Activated T-cell treated with anti-CD3 and anti-CD28 coated beads, Interleukin-2, amount 50 U/mL, for 24 hours (primary cell): ENCODE measurements at regions not wholly inside any gene's neighbourhood (a gene's known extent, or its start where the extent isn't known, plus 50 kb on each side); places are given as distances from the start of the nearest gene placed in this dataset.
A peak's percentile ranks its signal among the peaks of the same experiment; 100 is the strongest.

Experiments used
- DNase-seq: peaks from one replicate; pipeline ENCODE4 v3.0.0-alpha.2; 2020
- H3K27ac Mint-ChIP-seq: 2 replicates; pipeline ENCODE4 v1.8.0; 2020; ENCODE audit warnings: mild to moderate bottlenecking, mixed read lengths
- H3K27me3 Mint-ChIP-seq: 2 replicates; pipeline ENCODE4 v1.8.0; 2020; ENCODE audit warnings: mixed read lengths
- H3K36me3 Mint-ChIP-seq: 2 replicates; pipeline ENCODE4 v1.8.0; 2020; ENCODE audit warnings: low read depth, mixed read lengths
- H3K4me1 Mint-ChIP-seq: 2 replicates; pipeline ENCODE4 v1.8.0; 2020; ENCODE audit warnings: low read depth, mixed read lengths
- H3K4me3 Mint-ChIP-seq: 2 replicates; pipeline ENCODE4 v1.8.0; 2020; ENCODE audit warnings: mild to moderate bottlenecking, moderate library complexity, mixed read lengths
- H3K9me3 Mint-ChIP-seq: 2 replicates; pipeline ENCODE4 v1.8.0; 2020; ENCODE audit warnings: mixed read lengths

DNA sequence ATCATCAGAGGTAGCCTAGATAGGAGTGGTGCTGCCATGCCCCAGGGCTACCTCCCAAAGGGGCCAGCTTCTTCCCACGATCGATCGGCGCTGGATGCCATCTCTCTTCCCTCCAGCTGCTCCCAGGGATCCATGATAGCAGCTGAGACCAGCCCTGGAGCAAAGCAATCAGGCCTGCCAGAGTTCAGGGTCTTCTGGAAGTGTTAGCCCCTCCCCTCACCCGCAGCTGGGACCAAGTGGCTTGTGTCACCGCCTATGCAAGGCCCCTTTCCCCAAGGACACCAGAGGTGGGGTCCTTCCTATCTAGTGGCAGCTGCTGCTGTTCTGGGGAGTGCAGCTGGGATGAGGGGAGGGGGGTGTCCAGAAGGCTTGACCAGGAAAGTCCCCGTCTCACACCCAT is 87.0 kb downstream of the IRF2BPL start:
- peaks cover 22% of the 10 kb centered on the region for H3K4me1 Mint-ChIP-seq
- H3K4me3 Mint-ChIP-seq, result no peak overlapping the region

DNA sequence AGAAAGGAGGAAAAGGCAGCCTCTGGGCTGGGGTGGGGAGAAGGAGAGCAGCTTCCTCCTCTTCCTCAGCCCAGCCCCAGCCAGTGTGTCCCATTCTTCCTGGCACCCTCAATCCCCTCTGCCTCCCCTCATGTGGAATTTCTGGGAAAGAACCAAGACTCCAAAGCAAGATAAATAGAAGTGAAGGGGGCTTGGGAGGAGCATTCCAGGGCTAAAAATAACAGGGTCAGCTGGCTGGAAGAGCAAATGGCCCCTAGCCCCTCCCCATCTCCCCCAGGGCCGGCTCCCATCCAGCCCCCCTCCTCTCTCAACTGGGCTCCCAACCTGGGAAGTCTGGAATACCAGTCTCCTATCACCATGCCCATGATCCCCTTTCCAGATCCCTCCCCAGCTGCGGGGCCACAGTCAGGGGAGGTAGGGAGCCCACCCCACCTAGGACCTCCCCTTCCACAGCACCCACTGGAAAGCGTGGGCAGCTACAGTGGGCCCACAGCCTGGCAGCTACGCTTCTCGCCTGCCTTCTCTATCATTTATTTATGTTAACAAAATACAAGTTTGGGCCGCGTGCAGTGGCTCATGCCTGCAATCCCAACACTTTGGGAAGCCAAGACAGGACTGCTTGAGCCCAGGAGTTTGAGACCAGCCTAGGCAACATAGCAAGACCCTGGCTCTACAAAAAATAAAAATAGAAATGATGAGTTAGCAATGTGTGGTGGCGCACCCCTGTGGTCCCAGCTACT is 88.3 kb downstream of the IRF2BPL start:
- Mint-ChIP-seq H3K9me3 (no peaks in the 10 kb centered on the region), H3K36me3 (no peaks in the 10 kb centered on the region), H3K27me3 (no peaks in the 10 kb centered on the region), H3K4me3 (no peak overlapping the region), H3K27ac (no peak overlapping the region), H3K4me1 (peaks cover 19% of the 10 kb centered on the region)
- no peak for DNase-seq

More for the DNA sequence above, 87.0 kb downstream of the IRF2BPL start:
- Mint-ChIP-seq H3K27ac (no peak overlapping the region), H3K9me3 (no peaks in the 10 kb centered on the region), H3K36me3 (no peaks in the 10 kb centered on the region), H3K27me3 (no peaks in the 10 kb centered on the region)
- DNase-seq, result no peak

DNA sequence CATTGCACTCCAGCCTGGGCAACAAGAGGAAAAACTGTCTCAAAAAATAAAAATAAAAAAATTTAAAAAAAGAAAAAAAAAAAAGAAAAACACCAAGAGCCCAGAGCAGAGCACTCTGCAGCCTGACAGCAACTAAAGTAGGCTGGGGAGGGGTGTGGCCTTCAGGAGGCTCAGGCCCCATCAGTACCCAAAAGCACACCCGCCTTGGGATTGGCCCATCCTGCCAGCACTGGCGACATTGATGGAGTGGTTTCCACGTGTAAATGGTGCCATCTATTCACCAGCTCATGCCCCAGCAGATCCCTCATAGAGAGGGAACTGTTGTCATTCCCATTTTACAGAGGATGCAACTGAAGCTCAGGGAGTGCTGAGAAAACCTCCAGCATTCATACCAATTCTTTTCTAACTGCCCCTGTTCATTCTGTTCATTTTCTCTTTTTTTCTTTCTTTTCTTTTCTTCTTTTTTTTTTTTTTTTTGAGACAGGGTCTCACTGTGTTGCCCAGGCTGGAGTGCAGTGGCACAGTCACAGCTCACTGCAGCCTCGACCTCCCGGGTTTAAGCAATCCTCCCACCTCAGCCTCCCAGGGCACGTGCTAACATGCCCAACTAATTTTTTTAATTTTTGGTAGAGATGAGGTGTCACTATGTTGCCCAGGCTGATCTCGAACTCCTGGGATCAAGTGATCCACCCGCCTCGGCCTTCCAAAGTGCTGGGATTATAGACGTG is 89.3 kb downstream of the IRF2BPL start:
- no peak overlapping the region for H3K27ac Mint-ChIP-seq
- H3K4me1 Mint-ChIP-seq, result peaks cover 18% of the 10 kb centered on the region
- no peaks in the 10 kb centered on the region for H3K27me3 Mint-ChIP-seq
- no peaks in the 10 kb centered on the region for H3K9me3 Mint-ChIP-seq
- H3K36me3 Mint-ChIP-seq, result no peaks in the 10 kb centered on the region
- H3K4me3 Mint-ChIP-seq, result no peak overlapping the region
- no peak for DNase-seq

GRCh38 chr14:76938092-76938500 is 90.4 kb downstream of the IRF2BPL start:
- H3K4me1 Mint-ChIP-seq, result peaks cover 20% of the 10 kb centered on the region
- H3K9me3 Mint-ChIP-seq, result no peaks in the 10 kb centered on the region
- no peak overlapping the region for H3K4me3 Mint-ChIP-seq
- no peak overlapping the region for H3K27ac Mint-ChIP-seq
- no peaks in the 10 kb centered on the region for H3K27me3 Mint-ChIP-seq
- no peak for DNase-seq
- no peaks in the 10 kb centered on the region for H3K36me3 Mint-ChIP-seq

DNA sequence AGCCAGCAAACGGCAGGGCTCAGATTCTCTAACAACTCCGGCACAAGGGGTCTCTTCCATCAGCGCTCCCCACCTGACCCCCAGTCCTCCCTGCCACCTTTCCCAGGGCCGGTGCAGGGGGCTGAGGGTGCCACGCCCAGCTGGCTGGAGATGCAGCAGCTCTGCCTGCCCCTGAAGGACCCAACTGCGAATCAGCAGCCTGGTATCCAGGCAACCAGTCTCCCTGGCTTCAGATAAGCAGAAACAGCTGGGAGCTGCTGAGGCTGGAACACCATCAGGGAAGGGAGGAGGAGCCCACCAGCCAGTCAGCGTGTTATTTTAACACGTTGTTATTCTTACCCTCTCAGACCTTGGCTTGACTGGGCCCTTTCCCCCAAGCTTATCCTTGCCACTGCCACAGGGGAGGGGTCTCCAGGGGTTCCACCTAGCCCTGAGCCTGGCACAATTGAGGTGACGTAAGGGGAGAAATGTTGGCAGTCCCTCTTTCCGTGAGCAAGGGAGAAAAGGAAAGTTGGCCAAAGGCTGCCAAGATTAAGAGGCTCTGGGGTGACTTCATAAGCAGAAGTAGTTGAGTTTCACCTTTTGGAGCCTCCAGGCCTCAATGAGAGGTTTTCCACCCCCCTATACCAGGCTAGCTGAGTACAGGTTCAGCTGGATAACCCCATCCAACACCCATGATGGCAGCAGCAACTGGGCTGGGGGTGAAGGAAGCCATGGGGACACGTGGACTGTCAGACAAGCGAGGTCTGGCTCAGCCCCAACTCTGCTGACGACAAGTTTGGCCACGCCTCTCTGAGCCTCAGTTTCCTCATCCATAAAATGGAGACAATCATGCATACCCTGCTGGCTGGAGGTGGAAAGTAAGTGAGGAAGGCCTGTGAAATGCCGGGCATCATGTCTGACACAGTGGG is 91.1 kb downstream of the IRF2BPL start:
- H3K36me3 Mint-ChIP-seq, result no peaks in the 10 kb centered on the region
- H3K27ac Mint-ChIP-seq, result no peak overlapping the region
- peaks cover 13% of the 10 kb centered on the region for H3K4me1 Mint-ChIP-seq
- H3K27me3 Mint-ChIP-seq, result no peaks in the 10 kb centered on the region
- no peak overlapping the region for H3K4me3 Mint-ChIP-seq
- no peak for DNase-seq
- no peaks in the 10 kb centered on the region for H3K9me3 Mint-ChIP-seq

GRCh38 chr14:76936483-76936882 is 92.0 kb downstream of the IRF2BPL start:
- Mint-ChIP-seq H3K27me3 (no peaks in the 10 kb centered on the region), H3K4me3 (no peak overlapping the region), H3K27ac (no peak overlapping the region), H3K9me3 (no peaks in the 10 kb centered on the region), H3K36me3 (no peaks in the 10 kb centered on the region), H3K4me1 (peaks cover 15% of the 10 kb centered on the region)
- DNase-seq, result no peak

DNA sequence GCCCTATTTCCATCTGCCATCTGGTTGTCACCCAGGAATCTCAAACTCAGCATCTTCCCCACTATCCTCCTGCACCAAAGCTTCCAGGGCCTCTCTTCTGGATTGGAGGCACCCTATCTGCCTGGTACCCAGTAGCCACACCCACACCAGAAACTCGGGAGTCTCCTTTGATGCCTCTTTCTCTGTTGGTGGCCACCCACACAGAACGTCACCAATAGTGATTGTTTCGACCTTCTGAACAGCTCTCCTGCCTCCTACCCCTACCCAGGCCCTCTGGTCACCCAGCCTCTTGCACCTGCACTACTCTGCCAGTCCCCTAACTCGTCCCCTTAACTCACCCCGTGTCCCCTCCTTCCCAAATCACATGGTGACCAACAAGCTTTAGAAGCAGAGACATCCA is 95.0 kb downstream of the IRF2BPL start:
- peak overlapping the region; percentile 22 for H3K27ac Mint-ChIP-seq
- H3K36me3 Mint-ChIP-seq, result no peaks in the 10 kb centered on the region
- no peaks in the 10 kb centered on the region for H3K9me3 Mint-ChIP-seq
- H3K4me3 Mint-ChIP-seq, result no peak overlapping the region
- DNase-seq, result no peak
- peaks cover 36% of the 10 kb centered on the region for H3K4me1 Mint-ChIP-seq
- H3K27me3 Mint-ChIP-seq, result no peaks in the 10 kb centered on the region

- Mint-ChIP-seq H3K27ac (no peak overlapping the region), H3K9me3 (no peaks in the 10 kb centered on the region), H3K4me1 (peaks cover 51% of the 10 kb centered on the region), H3K4me3 (no peak overlapping the region), H3K36me3 (no peaks in the 10 kb centered on the region), H3K27me3 (no peaks in the 10 kb centered on the region)
- no peak for DNase-seq
These were observed 96.7 kb downstream of the IRF2BPL start for GRCh38 chr14:76931631-76932402.

- no peak for DNase-seq
- H3K9me3 Mint-ChIP-seq, result no peaks in the 10 kb centered on the region
- H3K27ac Mint-ChIP-seq, result no peak overlapping the region
- H3K27me3 Mint-ChIP-seq, result no peaks in the 10 kb centered on the region
- no peak overlapping the region for H3K4me3 Mint-ChIP-seq
- H3K36me3 Mint-ChIP-seq, result no peaks in the 10 kb centered on the region
- H3K4me1 Mint-ChIP-seq, result peaks cover 60% of the 10 kb centered on the region
These were observed 98.0 kb downstream of the IRF2BPL start for GRCh38 chr14:76930549-76930948.

GRCh38 chr14:76929927-76930326 is 98.6 kb downstream of the IRF2BPL start:
- Mint-ChIP-seq H3K4me3 (peak overlapping the region; percentile 44), H3K27me3 (no peaks in the 10 kb centered on the region), H3K27ac (peak overlapping the region; percentile 2)

GRCh38 chr14:76927971-76928700 is 100.4 kb downstream of the IRF2BPL start:
- H3K27me3 Mint-ChIP-seq, result no peaks in the 10 kb centered on the region
- H3K36me3 Mint-ChIP-seq, result no peaks in the 10 kb centered on the region
- no peaks in the 10 kb centered on the region for H3K9me3 Mint-ChIP-seq
- peaks cover 73% of the 10 kb centered on the region for H3K4me1 Mint-ChIP-seq
- H3K4me3 Mint-ChIP-seq, result no peak overlapping the region
- H3K27ac Mint-ChIP-seq, result no peak overlapping the region
- no peak for DNase-seq

More at GRCh38 chr14:76929927-76930326, 98.6 kb downstream of the IRF2BPL start:
- Mint-ChIP-seq H3K4me1 (peaks cover 66% of the 10 kb centered on the region), H3K9me3 (no peaks in the 10 kb centered on the region), H3K36me3 (no peaks in the 10 kb centered on the region)
- DNase-seq, result peak; percentile 57

- Mint-ChIP-seq H3K4me3 (peak overlapping the region; percentile 38), H3K36me3 (no peaks in the 10 kb centered on the region), H3K27ac (peak overlapping the region; percentile 33), H3K27me3 (no peaks in the 10 kb centered on the region), H3K9me3 (no peaks in the 10 kb centered on the region), H3K4me1 (peaks cover 73% of the 10 kb centered on the region)
- DNase-seq, result peak; percentile 51
These were observed 100.5 kb downstream of the LRRC74A start for GRCh38 chr14:76926521-76927251.

GRCh38 chr14:76925097-76925441 is 98.9 kb downstream of the LRRC74A start:
- Mint-ChIP-seq H3K27me3 (no peaks in the 10 kb centered on the region), H3K4me1 (peaks cover 72% of the 10 kb centered on the region), H3K27ac (no peak overlapping the region), H3K36me3 (no peaks in the 10 kb centered on the region), H3K9me3 (no peaks in the 10 kb centered on the region), H3K4me3 (no peak overlapping the region)
- no peak for DNase-seq
